ENCODE measurements at regions not wholly inside any gene's neighbourhood (a gene's known extent, or its start where the extent isn't known, plus 50 kb on each side); places are given as distances from the start of the nearest gene placed in this dataset.

GRCh38 chr2:147495734-147496133 lies 349.1 kb upstream of the ACVR2A start:
- no peaks in the 10 kb centered on the region for H3K36me3 ChIP-seq (ENCODE audit: control insufficient read depth in 2 of 2, insufficient read depth in 1 of 2, low read length in 2 of 2)
- no peak overlapping the region for H3K27ac ChIP-seq (ENCODE audit: extremely low read depth, low read depth, low read length)
- TF ChIP-seq KLF9 (tag by site-specific recombination; IDR thresholded peaks at IDR 0.05; ENCODE audit: low read depth) (no peak), KLF1 (tag by site-specific recombination; IDR thresholded peaks at IDR 0.05) (no peak), ZNF404 (tag by site-specific recombination; IDR thresholded peaks at IDR 0.05) (no peak), ZNF768 (tag by site-specific recombination; IDR thresholded peaks at IDR 0.05) (no peak), ZFP37 (tag by site-specific recombination; IDR thresholded peaks at IDR 0.05) (no peak), ZNF10 (tag by site-specific recombination; IDR thresholded peaks at IDR 0.05) (no peak), ZNF664 (tag by site-specific recombination; IDR thresholded peaks at IDR 0.05) (no peak), ZNF280C (tag by site-specific recombination; IDR thresholded peaks at IDR 0.05) (no peak), WT1 (tag by site-specific recombination; IDR thresholded peaks at IDR 0.05) (no peak), EGR2 (tag by site-specific recombination; IDR thresholded peaks at IDR 0.05; ENCODE audit: low read depth) (no peak), PRDM6 (tag by site-specific recombination; IDR thresholded peaks at IDR 0.05) (no peak), ZNF416 (tag by site-specific recombination; IDR thresholded peaks at IDR 0.05) (no peak), ZBTB48 (tag by site-specific recombination; IDR thresholded peaks at IDR 0.05) (no peak), ZXDB (tag by site-specific recombination; IDR thresholded peaks at IDR 0.05) (no peak), ZNF658 (tag by site-specific recombination; IDR thresholded peaks at IDR 0.05) (no peak), ZNF580 (tag by site-specific recombination; IDR thresholded peaks at IDR 0.05) (no peak), BCL11B (tag by site-specific recombination; IDR thresholded peaks at IDR 0.05; ENCODE audit: low read depth) (no peak), ZBTB7A (tag by site-specific recombination; IDR thresholded peaks at IDR 0.05; ENCODE audit: low read depth) (no peak), ZNF350 (tag by site-specific recombination; IDR thresholded peaks at IDR 0.05) (no peak)
- CTCF ChIA-PET: no interaction called here
- H3K4me1 ChIP-seq (ENCODE audit: control insufficient read depth, insufficient read depth, low read length): no peaks in the 10 kb centered on the region; the same call in 1 of the 2 replicates
- H3K4me3 ChIP-seq (ENCODE audit: low read depth, low read length): no peak overlapping the region
- no peaks in the 10 kb centered on the region for H3K9me3 ChIP-seq (ENCODE audit: control insufficient read depth, insufficient read depth, low read depth, low read length)
- POLR2A ChIA-PET: no interaction called here

GRCh38 chr2:147492471-147492870 lies 352.4 kb upstream of the ACVR2A start:
- ChIA-PET POLR2A (no interaction called here), CTCF (no interaction called here)
- H3K4me3 ChIP-seq (ENCODE audit: low read depth, low read length): no peak overlapping the region
- no peaks in the 10 kb centered on the region for H3K36me3 ChIP-seq (ENCODE audit: control insufficient read depth in 2 of 2, insufficient read depth in 1 of 2, low read length in 2 of 2)
- no peaks in the 10 kb centered on the region for H3K9me3 ChIP-seq (ENCODE audit: control insufficient read depth, insufficient read depth, low read depth, low read length)
- H3K27ac ChIP-seq (ENCODE audit: extremely low read depth, low read depth, low read length): no peak overlapping the region
- peaks cover 3% of the 10 kb centered on the region; the same call in 1 of the 2 replicates for H3K4me1 ChIP-seq (ENCODE audit: control insufficient read depth, insufficient read depth, low read length)
- TF ChIP-seq ZNF548 (tag by site-specific recombination; IDR thresholded peaks at IDR 0.05): no peak
- no peak for TF ChIP-seq ZNF501 (tag by site-specific recombination; IDR thresholded peaks at IDR 0.05)
- no peak for TF ChIP-seq ZNF510 (tag by site-specific recombination; IDR thresholded peaks at IDR 0.05; ENCODE audit: insufficient replicate concordance)
- TF ChIP-seq ZNF677 (tag by site-specific recombination; IDR thresholded peaks at IDR 0.05): no peak
- no peak for TF ChIP-seq ZNF280C (tag by site-specific recombination; IDR thresholded peaks at IDR 0.05)
- no peak for TF ChIP-seq ZSCAN18 (tag by site-specific recombination; IDR thresholded peaks at IDR 0.05)
- no peak for TF ChIP-seq ZNF140 (tag by site-specific recombination; IDR thresholded peaks at IDR 0.05)
- no peak for TF ChIP-seq ZNF311 (tag by site-specific recombination; IDR thresholded peaks at IDR 0.05; ENCODE audit: borderline replicate concordance)
- no peak for TF ChIP-seq ZNF830 (tag by site-specific recombination; IDR thresholded peaks at IDR 0.05; ENCODE audit: low read depth)
- no peak for TF ChIP-seq ZNF514 (tag by site-specific recombination; IDR thresholded peaks at IDR 0.05)
- TF ChIP-seq ZNF707 (tag by site-specific recombination; IDR thresholded peaks at IDR 0.05): no peak
- no peak for TF ChIP-seq EGR2 (tag by site-specific recombination; IDR thresholded peaks at IDR 0.05; ENCODE audit: low read depth)
- TF ChIP-seq SCRT1 (tag by site-specific recombination; IDR thresholded peaks at IDR 0.05; ENCODE audit: borderline replicate concordance): no peak
- no peak for TF ChIP-seq TRIM28 (IDR thresholded peaks at IDR 0.05; ENCODE audit: borderline replicate concordance, low read length)

All from HEK293 (cell line).